ENCODE measurements at regions not wholly inside any gene's neighbourhood (a gene's known extent, or its start where the extent isn't known, plus 50 kb on each side); places are given as distances from the start of the nearest gene placed in this dataset.
A peak's percentile ranks its signal among the peaks of the same experiment; 100 is the strongest.

- intact Hi-C loops (cut with micrococcal nuclease; ENCODE audit: unreplicated experiment) (no loop called here), in situ Hi-C loops (cut with MboI) (no loop called here)
- 23% methylated on average over 3 of the region's 3 CpGs for WGBS (ENCODE audit: insufficient coverage, insufficient replicate concordance, low lambda C conversion rate, missing lambda C conversion rate)
- FAIRE-seq (no peak), DNase-seq (ENCODE audit: low read depth, low spot score) (no peak), ATAC-seq (no peak)
- H3K4me1 ChIP-seq (ENCODE audit: control insufficient read depth, insufficient read depth, low read length), result no peaks in the 10 kb centered on the region
- no peaks in the 10 kb centered on the region for H3K9me3 ChIP-seq (replicated peaks; ENCODE audit: control insufficient read depth, insufficient read depth, low read length)
- ChIA-PET POLR2A (no interaction called here), SMC1A (ENCODE audit: uncharacterized antibody, unreplicated experiment) (interaction anchor here (0.6 kb wide), 1 partner anchor 82 kb away, joined by 3 read pairs; no protein-coding TSS in a partner anchor), RAD21 (ENCODE audit: unreplicated experiment) (no interaction called here), CTCF (no interaction called here)
- no peaks in the 10 kb centered on the region for H3K36me3 ChIP-seq (ENCODE audit: control insufficient read depth in 2 of 2, insufficient read depth in 2 of 2, low read length in 1 of 2)
- no TSS peak for BruUV-seq (replicated peaks)
- H3K27me3 ChIP-seq (replicated peaks in 1 of 2; ENCODE audit: control insufficient read depth in 2 of 2, insufficient read depth in 2 of 2, low read length in 1 of 2), result no peaks in the 10 kb centered on the region
- peak overlapping the region; percentile 26; the same call in 1 of the 2 replicates for H2AFZ ChIP-seq (ENCODE audit: control insufficient read depth, low read depth, low read length)
- no peak overlapping the region for H3K4me3 ChIP-seq
- H3K27ac ChIP-seq (ENCODE audit: control insufficient read depth, insufficient read depth), result no peak overlapping the region
- TF ChIP-seq ZNF207 (IDR thresholded peaks at IDR 0.05; ENCODE audit: borderline replicate concordance) (no peak), HCFC1 (IDR thresholded peaks at IDR 0.05; ENCODE audit: low read length) (no peak), E2F4 (IDR thresholded peaks at IDR 0.05; ENCODE audit: low read depth, low read length) (no peak), NR2F1 (conservative IDR thresholded peaks at IDR 0.05) (no peak), SMAD1 (IDR thresholded peaks at IDR 0.05; ENCODE audit: low read depth, partially characterized antibody) (no peak), ZBED1 (IDR thresholded peaks at IDR 0.05; ENCODE audit: borderline replicate concordance) (no peak), PML (IDR thresholded peaks at IDR 0.05; ENCODE audit: low read length) (no peak), POLR2A (IDR thresholded peaks at IDR 0.05; ENCODE audit: low read depth, low read length) (no peak), ESRRA (IDR thresholded peaks at IDR 0.05; ENCODE audit: low read length) (no peak), HSF1 (IDR thresholded peaks at IDR 0.05; ENCODE audit: low read depth, low read length) (no peak), GABPA (IDR thresholded peaks at IDR 0.05; ENCODE audit: low read depth) (no peak), SUZ12 (IDR thresholded peaks at IDR 0.05; ENCODE audit: unreplicated experiment) (no peak)
- TF ChIP-seq, protein P1, sequence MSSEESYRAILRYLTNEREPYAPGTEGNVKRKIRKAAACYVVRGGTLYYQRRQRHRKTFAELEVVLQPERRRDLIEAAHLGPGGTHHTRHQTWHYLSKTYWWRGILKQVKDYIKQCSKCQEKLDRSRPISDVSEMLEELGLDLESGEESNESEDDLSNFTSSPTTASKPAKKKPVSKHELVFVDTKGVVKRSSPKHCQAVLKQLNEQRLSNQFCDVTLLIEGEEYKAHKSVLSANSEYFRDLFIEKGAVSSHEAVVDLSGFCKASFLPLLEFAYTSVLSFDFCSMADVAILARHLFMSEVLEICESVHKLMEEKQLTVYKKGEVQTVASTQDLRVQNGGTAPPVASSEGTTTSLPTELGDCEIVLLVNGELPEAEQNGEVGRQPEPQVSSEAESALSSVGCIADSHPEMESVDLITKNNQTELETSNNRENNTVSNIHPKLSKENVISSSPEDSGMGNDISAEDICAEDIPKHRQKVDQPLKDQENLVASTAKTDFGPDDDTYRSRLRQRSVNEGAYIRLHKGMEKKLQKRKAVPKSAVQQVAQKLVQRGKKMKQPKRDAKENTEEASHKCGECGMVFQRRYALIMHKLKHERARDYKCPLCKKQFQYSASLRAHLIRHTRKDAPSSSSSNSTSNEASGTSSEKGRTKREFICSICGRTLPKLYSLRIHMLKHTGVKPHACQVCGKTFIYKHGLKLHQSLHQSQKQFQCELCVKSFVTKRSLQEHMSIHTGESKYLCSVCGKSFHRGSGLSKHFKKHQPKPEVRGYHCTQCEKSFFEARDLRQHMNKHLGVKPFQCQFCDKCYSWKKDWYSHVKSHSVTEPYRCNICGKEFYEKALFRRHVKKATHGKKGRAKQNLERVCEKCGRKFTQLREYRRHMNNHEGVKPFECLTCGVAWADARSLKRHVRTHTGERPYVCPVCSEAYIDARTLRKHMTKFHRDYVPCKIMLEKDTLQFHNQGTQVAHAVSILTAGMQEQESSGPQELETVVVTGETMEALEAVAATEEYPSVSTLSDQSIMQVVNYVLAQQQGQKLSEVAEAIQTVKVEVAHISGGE (CRISPR knock-in tag; IDR thresholded peaks at IDR 0.05), result no peak
- no peak overlapping the region for H3K9ac ChIP-seq (ENCODE audit: control insufficient read depth, insufficient read depth, low read length)
- H4K20me1 ChIP-seq (ENCODE audit: control insufficient read depth, insufficient read depth), result no peaks in the 10 kb centered on the region
- H3K79me2 ChIP-seq (ENCODE audit: control insufficient read depth, insufficient read depth, low read length), result no peaks in the 10 kb centered on the region
- H3K4me2 ChIP-seq (ENCODE audit: control insufficient read depth, insufficient read depth), result no peak overlapping the region
These were observed 73.3 kb upstream of the ATIC start for GRCh38 chr2:215238485-215239098.
